ENCODE measurements at regions not wholly inside any gene's neighbourhood (a gene's known extent, or its start where the extent isn't known, plus 50 kb on each side); places are given as distances from the start of the nearest gene placed in this dataset.

DNA sequence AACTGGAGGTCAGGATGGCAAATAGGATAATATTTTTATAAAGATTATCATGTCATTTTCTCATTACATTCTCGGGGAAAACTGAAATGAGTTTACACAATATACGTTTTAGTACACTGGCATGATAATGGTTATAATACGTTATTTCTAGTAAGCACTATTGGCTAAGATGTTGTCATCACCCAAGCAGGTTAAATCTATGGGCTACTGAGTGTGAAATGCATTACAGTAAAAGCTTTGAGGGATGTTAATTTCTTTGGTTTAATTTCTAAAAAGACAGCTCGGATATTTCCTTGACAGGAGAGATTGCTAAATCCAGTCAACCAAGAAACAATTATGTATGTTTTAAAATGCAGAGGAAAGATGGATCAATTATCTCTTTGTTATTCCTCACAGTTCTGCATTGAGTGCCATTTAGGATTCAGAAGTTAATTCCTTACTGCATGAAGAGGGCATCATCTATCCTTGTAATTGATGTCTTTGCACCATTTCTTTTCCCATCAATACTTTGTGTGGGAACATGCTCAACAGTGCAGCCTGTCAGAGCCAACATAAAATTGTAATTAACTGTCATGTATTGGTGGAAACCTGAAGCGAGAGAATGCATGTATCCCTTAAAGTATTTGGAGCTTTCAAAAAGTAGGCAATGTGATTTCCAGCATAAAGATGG, 222.4 kb upstream of the ZP4 start:
- H2AFZ ChIP-seq (ENCODE audit: low read length), result no peak overlapping the region
- no peak overlapping the region for H3K4me3 ChIP-seq (ENCODE audit: insufficient read depth, low read length)
- H3K4me2 ChIP-seq (ENCODE audit: insufficient read depth, low read length), result no peak overlapping the region
- no peak for DNase-seq (ENCODE audit: insufficient read length, low spot score, missing footprints)
- TF ChIP-seq, protein P1, sequence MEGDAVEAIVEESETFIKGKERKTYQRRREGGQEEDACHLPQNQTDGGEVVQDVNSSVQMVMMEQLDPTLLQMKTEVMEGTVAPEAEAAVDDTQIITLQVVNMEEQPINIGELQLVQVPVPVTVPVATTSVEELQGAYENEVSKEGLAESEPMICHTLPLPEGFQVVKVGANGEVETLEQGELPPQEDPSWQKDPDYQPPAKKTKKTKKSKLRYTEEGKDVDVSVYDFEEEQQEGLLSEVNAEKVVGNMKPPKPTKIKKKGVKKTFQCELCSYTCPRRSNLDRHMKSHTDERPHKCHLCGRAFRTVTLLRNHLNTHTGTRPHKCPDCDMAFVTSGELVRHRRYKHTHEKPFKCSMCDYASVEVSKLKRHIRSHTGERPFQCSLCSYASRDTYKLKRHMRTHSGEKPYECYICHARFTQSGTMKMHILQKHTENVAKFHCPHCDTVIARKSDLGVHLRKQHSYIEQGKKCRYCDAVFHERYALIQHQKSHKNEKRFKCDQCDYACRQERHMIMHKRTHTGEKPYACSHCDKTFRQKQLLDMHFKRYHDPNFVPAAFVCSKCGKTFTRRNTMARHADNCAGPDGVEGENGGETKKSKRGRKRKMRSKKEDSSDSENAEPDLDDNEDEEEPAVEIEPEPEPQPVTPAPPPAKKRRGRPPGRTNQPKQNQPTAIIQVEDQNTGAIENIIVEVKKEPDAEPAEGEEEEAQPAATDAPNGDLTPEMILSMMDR (IDR thresholded peaks at IDR 0.05; ENCODE audit: extremely low read depth, low read depth, low read length), result no peak
- no peaks in the 10 kb centered on the region for H3K4me1 ChIP-seq (ENCODE audit: insufficient read depth, low read length)
- no peaks in the 10 kb centered on the region for H3K79me2 ChIP-seq (ENCODE audit: insufficient read depth, low read length)
- no peak overlapping the region for H3K27ac ChIP-seq (ENCODE audit: low read depth, low read length)
- H3K9me3 ChIP-seq (ENCODE audit: low read depth, low read length), result no peaks in the 10 kb centered on the region
- H4K20me1 ChIP-seq (ENCODE audit: insufficient read depth, low read length), result no peaks in the 10 kb centered on the region
- H3K27me3 ChIP-seq (ENCODE audit: insufficient read depth, low read length), result no peaks in the 10 kb centered on the region
- no peaks in the 10 kb centered on the region for H3K36me3 ChIP-seq (ENCODE audit: insufficient read depth, low read length)

- Histone ChIP-seq H3K4me1 (ENCODE audit: insufficient read depth, low read length) (no peaks in the 10 kb centered on the region), H3K36me3 (ENCODE audit: insufficient read depth, low read length) (no peaks in the 10 kb centered on the region), H3K27me3 (ENCODE audit: insufficient read depth, low read length) (no peaks in the 10 kb centered on the region), H3K27ac (ENCODE audit: low read depth, low read length) (no peak overlapping the region), H3K4me2 (ENCODE audit: insufficient read depth, low read length) (no peak overlapping the region), H3K9me3 (ENCODE audit: low read depth, low read length) (no peaks in the 10 kb centered on the region), H3K4me3 (ENCODE audit: insufficient read depth, low read length) (no peak overlapping the region), H4K20me1 (ENCODE audit: insufficient read depth, low read length) (no peaks in the 10 kb centered on the region), H2AFZ (ENCODE audit: low read length) (no peak overlapping the region), H3K79me2 (ENCODE audit: insufficient read depth, low read length) (no peaks in the 10 kb centered on the region)
- TF ChIP-seq, protein P1 (IDR thresholded peaks at IDR 0.05; ENCODE audit: extremely low read depth, low read depth, low read length), result no peak
- no peak for DNase-seq (ENCODE audit: insufficient read length, low spot score, missing footprints)
Measured at GRCh38 chr1:238111516-238111915, 220.8 kb upstream of the ZP4 start.

DNA sequence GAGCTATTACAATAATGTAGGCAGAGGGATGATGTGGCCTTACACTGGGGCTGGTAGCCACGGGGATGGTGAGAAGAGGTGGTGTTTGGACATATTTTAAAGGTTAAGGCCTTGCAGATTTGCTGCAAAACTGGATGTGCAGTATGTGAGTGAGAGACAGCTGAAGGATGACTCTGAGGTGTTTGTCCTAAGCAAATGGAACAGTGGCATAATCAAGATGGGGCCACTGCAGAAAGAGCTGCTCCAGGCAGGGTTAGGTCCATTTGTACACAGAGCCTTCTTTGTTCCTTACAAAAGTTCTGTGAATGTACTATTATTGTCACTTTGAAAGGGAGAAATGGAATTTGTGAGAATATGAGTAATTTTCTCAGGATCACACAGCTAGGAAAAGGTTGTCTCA, 220.4 kb upstream of the ZP4 start:
- Histone ChIP-seq H3K4me2 (ENCODE audit: insufficient read depth, low read length) (no peak overlapping the region), H3K9me3 (ENCODE audit: low read depth, low read length) (no peaks in the 10 kb centered on the region), H3K4me1 (ENCODE audit: insufficient read depth, low read length) (no peaks in the 10 kb centered on the region), H2AFZ (ENCODE audit: low read length) (no peak overlapping the region), H3K79me2 (ENCODE audit: insufficient read depth, low read length) (no peaks in the 10 kb centered on the region), H3K27ac (ENCODE audit: low read depth, low read length) (no peak overlapping the region), H4K20me1 (ENCODE audit: insufficient read depth, low read length) (no peaks in the 10 kb centered on the region), H3K27me3 (ENCODE audit: insufficient read depth, low read length) (no peaks in the 10 kb centered on the region), H3K36me3 (ENCODE audit: insufficient read depth, low read length) (no peaks in the 10 kb centered on the region), H3K4me3 (ENCODE audit: insufficient read depth, low read length) (no peak overlapping the region)
- TF ChIP-seq, protein P1 (IDR thresholded peaks at IDR 0.05; ENCODE audit: extremely low read depth, low read depth, low read length), result no peak
- no peak for DNase-seq (ENCODE audit: insufficient read length, low spot score, missing footprints)

GRCh38 chr1:238108417-238108816, 217.7 kb upstream of the ZP4 start:
- H4K20me1 ChIP-seq (ENCODE audit: insufficient read depth, low read length), result no peaks in the 10 kb centered on the region
- no peaks in the 10 kb centered on the region for H3K9me3 ChIP-seq (ENCODE audit: low read depth, low read length)
- no peak for DNase-seq (ENCODE audit: insufficient read length, low spot score, missing footprints)
- H3K4me1 ChIP-seq (ENCODE audit: insufficient read depth, low read length), result no peaks in the 10 kb centered on the region
- no peaks in the 10 kb centered on the region for H3K79me2 ChIP-seq (ENCODE audit: insufficient read depth, low read length)
- H2AFZ ChIP-seq (ENCODE audit: low read length), result no peak overlapping the region
- no peak overlapping the region for H3K27ac ChIP-seq (ENCODE audit: low read depth, low read length)
- H3K4me3 ChIP-seq (ENCODE audit: insufficient read depth, low read length), result no peak overlapping the region
- H3K27me3 ChIP-seq (ENCODE audit: insufficient read depth, low read length), result no peaks in the 10 kb centered on the region
- TF ChIP-seq, protein P1 (IDR thresholded peaks at IDR 0.05; ENCODE audit: extremely low read depth, low read depth, low read length), result no peak
- no peak overlapping the region for H3K4me2 ChIP-seq (ENCODE audit: insufficient read depth, low read length)
- H3K36me3 ChIP-seq (ENCODE audit: insufficient read depth, low read length), result no peaks in the 10 kb centered on the region
